ENCODE measurements at regions not wholly inside any gene's neighbourhood (a gene's known extent, or its start where the extent isn't known, plus 50 kb on each side); places are given as distances from the start of the nearest gene placed in this dataset.
"Not testable (repeated sequence)": the region's sequence is repeated elsewhere in the genome, so short reads cannot be mapped to it uniquely, and the experiment has no call there.

GRCh38 chr2:60226943-60227342 lies 326.5 kb downstream of the BCL11A start:
- DNase-seq: no peak

- no peak for DNase-seq
Observed at GRCh38 chr2:60226191-60226590, 327.3 kb downstream of the BCL11A start.

- no peak for DNase-seq
Observed at GRCh38 chr2:60223859-60224258, 329.6 kb downstream of the BCL11A start.

- DNase-seq: no peak
Observed at GRCh38 chr2:60221098-60221497, 332.4 kb downstream of the BCL11A start.

GRCh38 chr2:60219536-60219935 lies 333.9 kb downstream of the BCL11A start:
- DNase-seq: no peak

- DNase-seq: no peak
Observed at GRCh38 chr2:60216452-60216995, 336.9 kb downstream of the BCL11A start.

GRCh38 chr2:60215386-60215901 lies 338.0 kb downstream of the BCL11A start:
- no peak for DNase-seq

- no peak for DNase-seq
Observed at GRCh38 chr2:60214626-60214875, 338.9 kb downstream of the BCL11A start.

GRCh38 chr2:60213865-60214625 lies 339.4 kb downstream of the BCL11A start:
- peak; percentile 49 for DNase-seq

GRCh38 chr2:60212181-60212945 lies 341.1 kb downstream of the BCL11A start:
- no peak for DNase-seq

GRCh38 chr2:60189006-60189405 lies 364.4 kb downstream of the BCL11A start:
- not testable (repeated sequence) for DNase-seq

GRCh38 chr2:60175290-60175689 lies 378.2 kb downstream of the BCL11A start:
- DNase-seq: no peak

- no peak for DNase-seq
Observed at GRCh38 chr2:60174146-60174545, 379.3 kb downstream of the BCL11A start.

GRCh38 chr2:60172801-60173200 lies 380.7 kb downstream of the BCL11A start:
- no peak for DNase-seq

GRCh38 chr2:60170272-60170671 lies 383.2 kb downstream of the BCL11A start:
- no peak for DNase-seq

GRCh38 chr2:60168247-60168646 lies 385.2 kb downstream of the BCL11A start:
- DNase-seq: no peak

GRCh38 chr2:60167089-60167488 lies 386.4 kb downstream of the BCL11A start:
- no peak for DNase-seq

- DNase-seq: no peak
Observed at GRCh38 chr2:60163691-60164090, 389.8 kb downstream of the BCL11A start.

- DNase-seq: no peak
Observed at GRCh38 chr2:60159519-60159918, 393.9 kb downstream of the BCL11A start.

GRCh38 chr2:60158262-60158661 lies 395.2 kb downstream of the BCL11A start:
- DNase-seq: no peak

GRCh38 chr2:60157283-60157682 lies 396.2 kb downstream of the BCL11A start:
- no peak for DNase-seq

- DNase-seq: no peak
Observed at GRCh38 chr2:60154142-60154541, 399.3 kb downstream of the BCL11A start.

- DNase-seq: peak; percentile 15
Observed at GRCh38 chr2:60152226-60152833, 401.1 kb downstream of the BCL11A start.

GRCh38 chr2:60149176-60149575 lies 404.3 kb downstream of the BCL11A start:
- DNase-seq: no peak
